ENCODE measurements at regions not wholly inside any gene's neighbourhood (a gene's known extent, or its start where the extent isn't known, plus 50 kb on each side); places are given as distances from the start of the nearest gene placed in this dataset.

DNA sequence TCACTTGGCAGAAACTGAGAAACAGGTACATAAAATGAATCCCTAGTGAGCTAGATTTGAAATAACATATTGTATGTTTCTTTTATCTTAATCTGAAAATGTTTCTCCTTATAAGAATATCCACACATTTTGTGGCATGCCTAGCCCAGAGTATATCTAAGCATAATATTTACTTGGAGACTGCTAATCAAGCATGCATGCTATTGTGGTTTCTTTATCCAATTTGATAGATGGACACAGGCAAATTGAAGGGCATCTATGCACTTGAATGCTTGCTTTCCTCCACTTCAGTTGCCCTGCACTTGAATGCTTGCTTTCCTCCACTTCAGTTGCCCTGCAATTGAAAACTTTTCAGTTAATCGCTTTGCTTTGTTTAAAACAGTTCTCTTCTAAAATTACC, 729.8 kb downstream of the TBC1D32 start:
- no peaks in the 10 kb centered on the region for H3K4me1 Mint-ChIP-seq
- Histone ChIP-seq H3K4me3 (ENCODE audit: low read length) (no peak overlapping the region), H3K9ac (ENCODE audit: extremely low read depth, low read length, poor library complexity, severe bottlenecking) (no peak overlapping the region), H3K27me3 (ENCODE audit: control insufficient read depth, insufficient read depth, low read length, poor library complexity, severe bottlenecking) (no peaks in the 10 kb centered on the region), H3K27ac (ENCODE audit: low read depth, low read length) (no peak overlapping the region), H3K4me1 (ENCODE audit: control insufficient read depth, insufficient read depth, low read length) (no peaks in the 10 kb centered on the region), H3K36me3 (ENCODE audit: control insufficient read depth, insufficient read depth, low read length) (no peaks in the 10 kb centered on the region), H3K9me3 (ENCODE audit: control insufficient read depth, low read length) (no peaks in the 10 kb centered on the region)
- H3K36me3 Mint-ChIP-seq (ENCODE audit: low read depth): no peaks in the 10 kb centered on the region
- peaks cover 2% of the 10 kb centered on the region for H3K27me3 Mint-ChIP-seq (ENCODE audit: insufficient read depth)
- WGBS, 2 experiments (ENCODE audit: insufficient coverage in 1 of 2, insufficient read length in 1 of 2): 93% methylated on average over 1 of the region's 1 CpG; no CpG with 5 or more reads in 1 of the 2 experiments
- no peak overlapping the region for H3K27ac Mint-ChIP-seq
- no peaks in the 10 kb centered on the region for H3K9me3 Mint-ChIP-seq
- no peak overlapping the region for H3K4me3 Mint-ChIP-seq
- DNase-seq: no peak
- TF ChIP-seq, protein P1, sequence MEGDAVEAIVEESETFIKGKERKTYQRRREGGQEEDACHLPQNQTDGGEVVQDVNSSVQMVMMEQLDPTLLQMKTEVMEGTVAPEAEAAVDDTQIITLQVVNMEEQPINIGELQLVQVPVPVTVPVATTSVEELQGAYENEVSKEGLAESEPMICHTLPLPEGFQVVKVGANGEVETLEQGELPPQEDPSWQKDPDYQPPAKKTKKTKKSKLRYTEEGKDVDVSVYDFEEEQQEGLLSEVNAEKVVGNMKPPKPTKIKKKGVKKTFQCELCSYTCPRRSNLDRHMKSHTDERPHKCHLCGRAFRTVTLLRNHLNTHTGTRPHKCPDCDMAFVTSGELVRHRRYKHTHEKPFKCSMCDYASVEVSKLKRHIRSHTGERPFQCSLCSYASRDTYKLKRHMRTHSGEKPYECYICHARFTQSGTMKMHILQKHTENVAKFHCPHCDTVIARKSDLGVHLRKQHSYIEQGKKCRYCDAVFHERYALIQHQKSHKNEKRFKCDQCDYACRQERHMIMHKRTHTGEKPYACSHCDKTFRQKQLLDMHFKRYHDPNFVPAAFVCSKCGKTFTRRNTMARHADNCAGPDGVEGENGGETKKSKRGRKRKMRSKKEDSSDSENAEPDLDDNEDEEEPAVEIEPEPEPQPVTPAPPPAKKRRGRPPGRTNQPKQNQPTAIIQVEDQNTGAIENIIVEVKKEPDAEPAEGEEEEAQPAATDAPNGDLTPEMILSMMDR (conservative IDR thresholded peaks at IDR 0.05): no peak

DNA sequence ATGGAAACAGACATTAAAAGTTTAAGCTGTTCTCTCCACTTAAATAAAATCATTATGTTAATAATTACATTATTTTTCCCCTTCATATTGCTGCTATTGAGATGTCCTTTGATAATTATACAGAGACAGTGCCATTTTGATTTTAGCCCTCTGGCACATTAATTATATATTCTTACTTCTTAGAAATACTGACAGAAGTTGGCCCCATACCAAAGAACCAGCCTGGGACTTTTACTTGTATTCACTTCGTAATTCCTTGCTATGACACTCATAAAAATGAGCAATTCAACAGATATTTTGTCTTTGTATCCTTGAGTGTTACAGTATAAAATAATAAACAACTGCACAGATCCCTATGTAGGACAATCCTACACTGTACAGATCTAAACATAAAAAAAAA, 743.7 kb downstream of the TBC1D32 start:
- Histone ChIP-seq H3K9ac (ENCODE audit: extremely low read depth, low read length, poor library complexity, severe bottlenecking) (no peak overlapping the region), H3K9me3 (ENCODE audit: control insufficient read depth, low read length) (no peaks in the 10 kb centered on the region), H3K27me3 (ENCODE audit: control insufficient read depth, insufficient read depth, low read length, poor library complexity, severe bottlenecking) (no peaks in the 10 kb centered on the region), H3K4me3 (ENCODE audit: low read length) (no peak overlapping the region), H3K36me3 (ENCODE audit: control insufficient read depth, insufficient read depth, low read length) (no peaks in the 10 kb centered on the region), H3K4me1 (ENCODE audit: control insufficient read depth, insufficient read depth, low read length) (no peaks in the 10 kb centered on the region), H3K27ac (ENCODE audit: low read depth, low read length) (no peak overlapping the region)
- Mint-ChIP-seq H3K27me3 (ENCODE audit: insufficient read depth) (no peaks in the 10 kb centered on the region), H3K27ac (no peak overlapping the region), H3K9me3 (no peaks in the 10 kb centered on the region), H3K4me1 (peaks cover 2% of the 10 kb centered on the region), H3K36me3 (ENCODE audit: low read depth) (no peaks in the 10 kb centered on the region), H3K4me3 (no peak overlapping the region)
- 93% methylated on average over 1 of the region's 1 CpG; no CpG with 5 or more reads in 1 of the 2 experiments for WGBS, 2 experiments (ENCODE audit: insufficient coverage in 1 of 2, insufficient read length in 1 of 2)
- TF ChIP-seq, protein P1 (conservative IDR thresholded peaks at IDR 0.05): no peak
- DNase-seq: no peak

GRCh38 chr6:120588424-120588823, 745.9 kb downstream of the TBC1D32 start:
- Mint-ChIP-seq H3K27ac (no peak overlapping the region), H3K4me1 (peaks cover 6% of the 10 kb centered on the region)
- no peak overlapping the region for H3K27ac ChIP-seq (ENCODE audit: low read depth, low read length)

More at GRCh38 chr6:120588424-120588823, 745.9 kb downstream of the TBC1D32 start:
- Histone ChIP-seq H3K9me3 (ENCODE audit: control insufficient read depth, low read length) (no peaks in the 10 kb centered on the region), H3K27me3 (ENCODE audit: control insufficient read depth, insufficient read depth, low read length, poor library complexity, severe bottlenecking) (no peaks in the 10 kb centered on the region), H3K36me3 (ENCODE audit: control insufficient read depth, insufficient read depth, low read length) (no peaks in the 10 kb centered on the region), H3K9ac (ENCODE audit: extremely low read depth, low read length, poor library complexity, severe bottlenecking) (no peak overlapping the region), H3K4me3 (ENCODE audit: low read length) (no peak overlapping the region), H3K4me1 (ENCODE audit: control insufficient read depth, insufficient read depth, low read length) (peaks cover 9% of the 10 kb centered on the region)
- no peaks in the 10 kb centered on the region for H3K36me3 Mint-ChIP-seq (ENCODE audit: low read depth)
- H3K27me3 Mint-ChIP-seq (ENCODE audit: insufficient read depth): no peaks in the 10 kb centered on the region
- H3K9me3 Mint-ChIP-seq: no peaks in the 10 kb centered on the region
- 99 to 100% methylated on average over 1 to 4 of the region's 4 CpGs for WGBS, 2 experiments (ENCODE audit: insufficient coverage in 1 of 2, insufficient read length in 1 of 2)
- TF ChIP-seq, protein P1 (conservative IDR thresholded peaks at IDR 0.05): no peak
- no peak overlapping the region for H3K4me3 Mint-ChIP-seq
- DNase-seq: no peak
